Body of pancreas (tissue), 4 donors: ENCODE measurements at regions not wholly inside any gene's neighbourhood (a gene's known extent, or its start where the extent isn't known, plus 50 kb on each side); places are given as distances from the start of the nearest gene placed in this dataset.

Experiments
- ATAC-seq: fragments of 150-250 bp; one replicate; pipeline ENCODE4 v1.9.1; 2016
- DNase-seq, 4 donors: peaks; one replicate each; pipeline ENCODE4 v3.0.0-alpha.2; 2019
- H3K27ac ChIP-seq, 4 donors: fragments of 200-600 bp; sonication (generic); 1 replicate in 3 of 4; 2 replicates in 1 of 4; pipeline versions ENCODE4 v1.5.1 to v1.6.1; 2016 to 2019; ENCODE audit warnings: mild to moderate bottlenecking in 1 of 4, mixed read lengths in 1 of 4, moderate library complexity in 1 of 4
- H3K27me3 ChIP-seq, 2 donors: fragments of 200-600 bp; sonication (generic); one replicate each; pipeline ENCODE4 v1.6.0; 2016; ENCODE audit warnings: mild to moderate bottlenecking in 1 of 2
- H3K36me3 ChIP-seq, 2 donors: fragments of 200-600 bp; sonication (generic); replicated peaks in 1 of 2; 2 replicates each; pipeline ENCODE4 v1.5.1; 2016; ENCODE audit warnings: low read depth in 2 of 2; ENCODE audit not compliant: insufficient read depth in 1 of 2
- H3K4me1 ChIP-seq: fragments of 200-600 bp; sonication (generic); one replicate; pipeline ENCODE4 v1.6.0; 2016
- H3K4me3 ChIP-seq, 2 donors: fragments of 200-600 bp; sonication (generic); 1 replicate in 1 of 2; 2 replicates in 1 of 2; pipeline ENCODE4 v1.5.1; 2016 to 2019
- H3K9me3 ChIP-seq, 3 donors: fragments of 200-600 bp; sonication (generic); 1 replicate in 2 of 3; 2 replicates in 1 of 3; pipeline ENCODE4 v1.5.1; 2016
- CTCF ChIP-seq, 7 experiments: fragments of 450-650 bp in 4 of 7; fragments of 200-600 bp in 3 of 7; sonication (generic) in 3 of 7; IDR thresholded peaks; one replicate each; pipeline ENCODE4 v1.5.1; 2016 to 2019; ENCODE audit warnings: antibody characterized with exemption in 7 of 7
- POLR2A ChIP-seq, 3 donors: fragments of 450-650 bp; IDR thresholded peaks; one replicate each; pipeline ENCODE4 v1.6.1; 2016; ENCODE audit warnings: antibody characterized with exemption in 3 of 3, mild to moderate bottlenecking in 2 of 3
- WGBS, 2 donors: methylation state at CpG; one replicate each; pipeline ENCODE4 v1.1.5; 2017; 5-methylcytosine and 5-hydroxymethylcytosine counted together
- intact Hi-C: fragments of 100-400 bp; cut with DNase I; formaldehyde crosslinking; loops from one replicate; pipeline ENCODE4 v1.15.1; 2023

GRCh38 chr10:11673346-11674280 lies 62.2 kb upstream of the USP6NL start:
- peak; percentile 68 for ATAC-seq
- peak; percentile 45 to 76 (median 56) for DNase-seq
- Histone ChIP-seq H3K27me3 (no peaks in the 10 kb centered on the region), H3K4me1 (peaks cover 18% of the 10 kb centered on the region), H3K9me3 (no peaks in the 10 kb centered on the region), H3K36me3 (no peaks in the 10 kb centered on the region), H3K4me3 (no peak overlapping the region), H3K27ac (peak overlapping the region; percentile 15 to 39 (median 34))
- intact Hi-C loops, result no loop called here
- TF ChIP-seq CTCF (IDR thresholded peaks at IDR 0.05) (no peak), POLR2A (IDR thresholded peaks at IDR 0.05) (no peak)
- WGBS, 2 donors, result 21 to 22% methylated on average over 12 of the region's 12 CpGs

DNA sequence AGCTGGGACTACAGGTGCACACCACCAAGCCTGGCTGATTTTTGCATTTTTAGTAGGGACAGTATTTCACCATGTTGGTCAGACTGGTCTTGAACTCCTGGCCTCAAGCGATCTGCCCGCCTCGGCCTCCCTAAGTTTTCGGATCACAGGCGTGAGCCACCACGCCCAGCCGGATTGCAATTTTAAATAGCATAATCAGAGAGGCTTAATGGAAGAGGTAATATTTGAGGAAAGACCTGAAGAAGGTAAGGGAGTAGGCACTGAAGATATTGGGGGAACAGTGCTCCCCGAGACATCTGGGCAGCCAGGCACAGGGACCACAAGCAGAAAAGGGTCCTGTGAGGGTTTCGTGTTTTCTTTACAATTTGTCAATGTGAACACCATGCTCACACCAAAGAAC lies 61.4 kb upstream of the USP6NL start:
- H3K27me3 ChIP-seq, result no peaks in the 10 kb centered on the region

GRCh38 chr10:11670381-11670780 lies 58.9 kb upstream of the USP6NL start:
- intact Hi-C loops, result no loop called here
- H3K9me3 ChIP-seq, result no peaks in the 10 kb centered on the region
- DNase-seq (no peak), ATAC-seq (no peak)
- peaks cover 18% of the 10 kb centered on the region for H3K4me1 ChIP-seq
- no peak for TF ChIP-seq POLR2A (IDR thresholded peaks at IDR 0.05)
- H3K36me3 ChIP-seq, result no peaks in the 10 kb centered on the region
- no peak overlapping the region for H3K4me3 ChIP-seq
- 88 to 94% methylated on average over 10 of the region's 10 CpGs for WGBS, 2 donors
- H3K27ac ChIP-seq, result no peak overlapping the region
- H3K27me3 ChIP-seq, result no peaks in the 10 kb centered on the region

More for the DNA sequence above, 61.4 kb upstream of the USP6NL start:
- no peak for TF ChIP-seq CTCF (IDR thresholded peaks at IDR 0.05)
- ATAC-seq (no peak), DNase-seq (no peak)
- intact Hi-C loops, result no loop called here
- Histone ChIP-seq H3K4me1 (peaks cover 18% of the 10 kb centered on the region), H3K27ac (no peak overlapping the region), H3K4me3 (no peak overlapping the region), H3K9me3 (no peaks in the 10 kb centered on the region), H3K36me3 (no peaks in the 10 kb centered on the region)
- 95 to 99% methylated on average over 8 to 9 of the region's 9 CpGs for WGBS, 2 donors

GRCh38 chr10:11668847-11669610 lies 57.6 kb upstream of the USP6NL start:
- ATAC-seq (no peak), DNase-seq (no peak)
- Histone ChIP-seq H3K4me1 (peaks cover 9% of the 10 kb centered on the region), H3K27ac (no peak overlapping the region), H3K27me3 (no peaks in the 10 kb centered on the region), H3K36me3 (no peaks in the 10 kb centered on the region), H3K9me3 (no peaks in the 10 kb centered on the region), H3K4me3 (no peak overlapping the region)
- intact Hi-C loops, result no loop called here
- 78 to 87% methylated on average over 9 of the region's 9 CpGs for WGBS, 2 donors
- no peak for TF ChIP-seq CTCF (IDR thresholded peaks at IDR 0.05)
- TF ChIP-seq POLR2A (IDR thresholded peaks at IDR 0.05), result no peak

DNA sequence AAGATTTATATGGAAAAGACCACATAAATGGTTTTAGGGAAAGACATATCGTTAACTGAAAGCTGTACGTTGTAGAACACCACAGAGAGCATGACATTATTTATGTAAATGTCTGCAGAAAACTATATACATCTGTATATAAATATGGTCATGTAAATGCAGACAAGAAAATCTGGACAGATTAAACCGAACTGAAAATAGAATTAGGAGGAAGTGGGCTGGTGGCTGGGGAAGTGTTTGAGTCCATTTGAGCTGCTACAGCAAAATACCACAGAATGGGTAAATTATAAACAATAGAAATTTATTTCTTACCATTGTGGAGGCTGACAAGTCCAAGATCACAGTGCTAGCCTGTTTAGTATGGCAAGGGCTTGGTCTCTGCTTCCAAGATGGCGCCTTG lies 56.3 kb upstream of the USP6NL start:
- DNase-seq (no peak), ATAC-seq (no peak)
- H3K4me3 ChIP-seq, result no peak overlapping the region
- H3K4me1 ChIP-seq, result no peaks in the 10 kb centered on the region
- H3K27me3 ChIP-seq, result no peaks in the 10 kb centered on the region
- no peak overlapping the region for H3K27ac ChIP-seq
- WGBS, 2 donors, result 86 to 92% methylated on average over 4 of the region's 4 CpGs
- intact Hi-C loops, result no loop called here
- H3K9me3 ChIP-seq, result no peaks in the 10 kb centered on the region
- TF ChIP-seq POLR2A (IDR thresholded peaks at IDR 0.05), result no peak
- TF ChIP-seq CTCF (IDR thresholded peaks at IDR 0.05), result no peak
- H3K36me3 ChIP-seq, result no peaks in the 10 kb centered on the region
